ENCODE measurements at regions not wholly inside any gene's neighbourhood (a gene's known extent, or its start where the extent isn't known, plus 50 kb on each side); places are given as distances from the start of the nearest gene placed in this dataset.

DNA sequence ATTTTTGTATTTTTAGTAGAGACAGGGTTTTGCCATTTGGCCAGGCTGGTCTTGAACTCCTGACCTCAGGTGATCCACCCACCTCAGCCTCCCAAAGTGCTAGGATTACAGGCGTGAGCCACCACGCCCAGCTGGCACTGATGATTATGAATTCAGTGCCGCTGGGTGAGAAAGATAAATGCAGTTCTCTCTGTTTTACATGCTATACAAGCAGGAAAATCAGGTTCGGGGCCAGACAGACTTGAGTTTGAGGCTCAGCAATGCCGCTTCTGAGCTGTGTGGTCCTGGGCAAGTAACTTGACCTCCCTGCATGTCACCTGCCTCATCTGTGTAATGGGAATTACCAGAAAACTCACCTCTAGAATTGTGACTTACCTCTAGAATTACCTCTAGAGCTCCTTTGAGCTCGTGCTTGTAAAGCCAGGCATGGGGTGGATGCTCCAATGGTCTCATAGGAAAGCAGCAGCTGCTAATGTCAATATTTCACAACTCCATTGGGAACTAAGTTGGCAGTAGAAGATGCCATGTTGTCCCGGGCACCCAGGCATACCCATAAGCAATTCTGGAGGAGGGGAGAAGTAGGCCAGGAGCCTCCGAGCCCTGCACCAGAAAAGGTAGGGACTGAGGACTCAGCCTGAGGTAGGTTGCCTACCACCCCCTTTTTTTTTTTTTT lies 119.8 kb upstream of the SLC25A33 start:
- DNase-seq (ENCODE audit: low read depth) = no peak

DNA sequence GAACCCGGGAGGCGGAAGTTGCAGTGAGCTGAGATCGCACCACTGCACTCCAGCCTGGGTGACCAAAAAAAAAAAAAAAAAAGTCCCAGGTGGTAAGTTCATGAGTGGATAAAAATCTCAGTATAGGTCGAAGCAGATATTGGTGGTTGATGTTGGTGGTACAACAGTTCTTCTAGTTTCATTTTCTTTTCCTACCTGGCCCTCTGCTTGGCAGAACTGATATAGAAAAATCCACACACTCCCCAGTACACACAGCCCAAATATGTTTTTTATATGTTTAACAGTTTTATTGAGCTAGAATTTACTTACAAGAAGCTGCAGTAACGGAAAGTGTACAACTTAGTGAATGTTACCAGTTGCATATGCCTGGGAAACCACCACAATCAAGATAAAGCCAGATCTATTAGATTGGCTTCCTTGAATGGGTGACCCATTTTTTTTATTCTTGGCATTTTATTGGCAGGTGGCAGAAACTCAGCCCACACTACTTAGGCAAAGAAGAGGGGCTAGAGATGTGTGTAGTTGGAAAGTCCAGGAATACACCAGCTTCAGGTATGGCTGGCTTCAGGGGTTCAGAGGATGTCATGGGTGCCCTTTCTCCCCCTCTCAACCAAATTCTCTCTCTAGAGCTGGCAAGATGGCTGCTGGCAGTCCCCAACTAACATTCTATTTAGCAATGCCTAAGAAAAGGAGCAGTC lies 118.3 kb upstream of the SLC25A33 start:
- no peak for DNase-seq (ENCODE audit: low read depth)

- no peak for DNase-seq (ENCODE audit: low read depth)
Observed at GRCh38 chr1:9421533-9421873, 117.8 kb upstream of the SLC25A33 start.

GRCh38 chr1:9422321-9422720 lies 116.9 kb upstream of the SLC25A33 start:
- DNase-seq (ENCODE audit: low read depth) = no peak

- no peak for DNase-seq (ENCODE audit: low read depth)
Observed at GRCh38 chr1:9422911-9423505, 116.3 kb upstream of the SLC25A33 start.

DNA sequence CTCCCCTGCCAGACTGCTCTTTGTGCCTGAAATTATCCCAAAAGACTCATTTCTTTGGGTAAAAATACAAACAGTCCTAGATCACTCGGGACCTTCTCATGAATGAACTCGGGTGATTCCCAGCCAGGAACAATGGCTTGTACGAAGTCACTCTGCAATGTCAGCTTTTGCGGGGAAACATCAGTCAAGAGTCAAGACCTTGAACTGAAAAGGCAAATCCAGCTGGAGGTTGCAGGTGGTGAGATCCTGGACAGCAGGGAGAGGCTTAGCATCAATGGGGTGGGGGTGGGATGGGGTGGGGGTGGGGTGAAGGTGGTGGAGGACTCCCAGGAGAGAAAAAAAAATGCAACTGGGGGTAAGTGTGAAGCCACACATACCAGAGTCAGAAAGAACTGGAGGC lies 115.0 kb upstream of the SLC25A33 start:
- no peak for DNase-seq (ENCODE audit: low read depth)

- no peak for DNase-seq (ENCODE audit: low read depth)
Observed at GRCh38 chr1:9425859-9426258, 113.4 kb upstream of the SLC25A33 start.

GRCh38 chr1:9426291-9426711 lies 113.0 kb upstream of the SLC25A33 start:
- peak; percentile 52 for DNase-seq (ENCODE audit: low read depth)

- DNase-seq (ENCODE audit: low read depth) = no peak
Observed at GRCh38 chr1:9427388-9427787, 111.9 kb upstream of the SLC25A33 start.

GRCh38 chr1:9428601-9429341 lies 110.5 kb upstream of the SLC25A33 start:
- DNase-seq (ENCODE audit: low read depth) = peak; percentile 99

DNA sequence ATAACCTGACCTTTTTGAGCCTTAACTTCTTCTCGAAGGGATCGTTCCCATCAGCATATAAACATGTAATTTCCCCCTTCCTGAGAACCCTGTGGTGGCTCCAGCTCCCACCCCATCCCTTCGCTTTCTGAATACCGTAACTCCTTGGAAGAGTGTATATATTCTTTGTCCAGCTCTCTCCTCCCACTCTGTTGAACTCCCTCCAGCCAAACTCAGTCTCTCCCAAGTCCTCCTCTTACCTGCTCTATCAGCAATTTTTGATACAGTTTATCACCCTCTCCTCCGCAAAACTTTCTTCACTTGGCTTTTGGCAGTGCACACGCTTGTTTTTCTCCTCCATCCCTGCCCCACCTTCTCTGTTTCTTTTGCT lies 109.9 kb upstream of the SLC25A33 start:
- no peak for DNase-seq (ENCODE audit: low read depth)

- DNase-seq (ENCODE audit: low read depth) = no peak
Observed at GRCh38 chr1:9434247-9435152, 104.8 kb upstream of the SLC25A33 start.

GRCh38 chr1:9435153-9435636 lies 104.1 kb upstream of the SLC25A33 start:
- no peak for DNase-seq (ENCODE audit: low read depth)

GRCh38 chr1:9435854-9436640 lies 103.2 kb upstream of the SLC25A33 start:
- no peak for DNase-seq (ENCODE audit: low read depth)

GRCh38 chr1:9437961-9438430 lies 101.3 kb upstream of the SLC25A33 start:
- no peak for DNase-seq (ENCODE audit: low read depth)

GRCh38 chr1:9438431-9439073 lies 100.7 kb upstream of the SLC25A33 start:
- no peak for DNase-seq (ENCODE audit: low read depth)

DNA sequence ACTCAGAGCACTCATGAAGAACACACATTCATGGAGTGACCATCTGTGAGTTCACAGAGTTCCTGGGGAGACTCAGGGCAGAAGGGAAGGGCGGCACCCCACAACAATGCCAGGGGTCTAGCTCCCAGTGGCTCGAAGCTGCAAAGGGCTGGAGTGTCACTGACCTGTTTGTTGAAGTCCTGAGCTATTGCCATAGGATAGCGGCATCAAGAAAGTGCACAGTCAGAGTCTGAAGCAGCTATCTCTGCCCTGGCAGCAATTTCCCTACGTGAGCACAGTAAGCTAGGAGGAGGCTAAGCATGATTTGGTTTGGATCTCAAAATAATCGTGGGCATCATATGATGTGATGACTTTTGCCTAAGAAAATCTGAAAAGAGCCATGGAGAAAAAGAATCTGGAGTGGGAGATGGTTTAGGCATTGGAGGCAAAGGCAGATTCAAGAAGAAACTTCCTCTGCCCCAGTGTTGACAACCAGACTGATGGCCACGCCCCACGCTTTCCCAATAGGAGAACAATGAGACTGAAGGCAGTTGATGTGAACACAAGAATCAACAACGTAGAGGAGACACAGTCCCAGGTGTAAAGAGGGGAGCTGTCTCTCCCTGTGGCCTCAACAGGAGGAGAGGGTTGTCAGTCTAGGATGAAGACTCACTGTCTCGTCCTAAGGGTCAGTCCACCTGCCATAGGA lies 100.0 kb upstream of the SLC25A33 start:
- DNase-seq (ENCODE audit: low read depth) = no peak

DNA sequence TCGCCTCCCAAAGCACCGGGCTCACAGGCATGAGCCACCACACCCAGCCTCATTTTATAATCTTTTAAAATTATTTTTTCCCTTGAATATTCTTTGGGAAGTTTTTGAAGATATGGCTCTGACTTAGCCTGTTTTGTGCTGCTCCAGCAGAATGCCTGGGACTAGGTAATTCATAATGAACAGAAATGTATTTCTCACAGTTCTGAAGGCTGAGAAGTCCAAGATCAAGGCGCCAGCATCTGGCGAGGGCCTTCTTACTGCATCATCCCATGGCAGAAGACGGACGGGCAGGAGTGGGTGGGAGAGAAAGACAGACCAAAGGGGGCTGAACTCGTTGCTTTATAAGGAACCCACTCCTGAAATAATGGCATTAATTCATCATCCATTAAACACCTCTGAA lies 99.0 kb upstream of the SLC25A33 start:
- DNase-seq (ENCODE audit: low read depth) = no peak

- no peak for DNase-seq (ENCODE audit: low read depth)
Observed at GRCh38 chr1:9440763-9441194, 98.5 kb upstream of the SLC25A33 start.
